ENCODE measurements at regions not wholly inside any gene's neighbourhood (a gene's known extent, or its start where the extent isn't known, plus 50 kb on each side); places are given as distances from the start of the nearest gene placed in this dataset.

- H3K9ac ChIP-seq: no peak overlapping the region
- H4K20me1 ChIP-seq (ENCODE audit: insufficient read depth): no peaks in the 10 kb centered on the region
- no peak overlapping the region for H2AFZ ChIP-seq (ENCODE audit: low read depth)
- no peaks in the 10 kb centered on the region for H3K4me1 ChIP-seq (ENCODE audit: low read depth, poor library complexity, severe bottlenecking)
- no peaks in the 10 kb centered on the region for H3K36me3 ChIP-seq (ENCODE audit: insufficient read depth)
- no peaks in the 10 kb centered on the region for H3K79me2 ChIP-seq (ENCODE audit: insufficient read depth, low read depth)
- H3K27ac ChIP-seq: no peak overlapping the region
- no peaks in the 10 kb centered on the region for H3K27me3 ChIP-seq (ENCODE audit: insufficient read depth, low read depth)
- no peak overlapping the region for H3K4me3 ChIP-seq (IDR thresholded peaks at IDR 0.05; ENCODE audit: insufficient read depth, low read depth, low read length)
- no peak for TF ChIP-seq CTCF (conservative IDR thresholded peaks at IDR 0.05; ENCODE audit: low read depth, low read length)
- H3K4me2 ChIP-seq: no peak overlapping the region
These were observed 624.2 kb downstream of the MTRR start for GRCh38 chr5:8493176-8493575.

GRCh38 chr5:8500426-8500825, 631.5 kb downstream of the MTRR start:
- Histone ChIP-seq H3K79me2 (ENCODE audit: insufficient read depth, low read depth) (no peaks in the 10 kb centered on the region), H3K27ac (no peak overlapping the region), H3K4me1 (ENCODE audit: low read depth, poor library complexity, severe bottlenecking) (no peaks in the 10 kb centered on the region), H3K4me2 (no peak overlapping the region), H3K27me3 (ENCODE audit: insufficient read depth, low read depth) (no peaks in the 10 kb centered on the region), H2AFZ (ENCODE audit: low read depth) (no peak overlapping the region), H3K9ac (no peak overlapping the region), H3K4me3 (IDR thresholded peaks at IDR 0.05; ENCODE audit: insufficient read depth, low read depth, low read length) (no peak overlapping the region), H4K20me1 (ENCODE audit: insufficient read depth) (no peaks in the 10 kb centered on the region), H3K36me3 (ENCODE audit: insufficient read depth) (no peaks in the 10 kb centered on the region)
- no peak for TF ChIP-seq CTCF (conservative IDR thresholded peaks at IDR 0.05; ENCODE audit: low read depth, low read length)

GRCh38 chr5:8505196-8505595, 636.2 kb downstream of the MTRR start:
- no peaks in the 10 kb centered on the region for H3K36me3 ChIP-seq (ENCODE audit: insufficient read depth)
- no peaks in the 10 kb centered on the region for H3K79me2 ChIP-seq (ENCODE audit: insufficient read depth, low read depth)
- H3K4me1 ChIP-seq (ENCODE audit: low read depth, poor library complexity, severe bottlenecking): no peaks in the 10 kb centered on the region
- no peaks in the 10 kb centered on the region for H3K27me3 ChIP-seq (ENCODE audit: insufficient read depth, low read depth)
- H3K27ac ChIP-seq: no peak overlapping the region
- H4K20me1 ChIP-seq (ENCODE audit: insufficient read depth): no peaks in the 10 kb centered on the region
- no peak for TF ChIP-seq CTCF (conservative IDR thresholded peaks at IDR 0.05; ENCODE audit: low read depth, low read length)
- H2AFZ ChIP-seq (ENCODE audit: low read depth): no peak overlapping the region
- H3K4me2 ChIP-seq: no peak overlapping the region
- H3K9ac ChIP-seq: no peak overlapping the region
- no peak overlapping the region for H3K4me3 ChIP-seq (IDR thresholded peaks at IDR 0.05; ENCODE audit: insufficient read depth, low read depth, low read length)

GRCh38 chr5:8508231-8508630, 639.3 kb downstream of the MTRR start:
- Histone ChIP-seq H3K27ac (no peak overlapping the region), H3K4me2 (no peak overlapping the region), H2AFZ (ENCODE audit: low read depth) (no peak overlapping the region), H3K9ac (no peak overlapping the region), H3K4me3 (IDR thresholded peaks at IDR 0.05; ENCODE audit: insufficient read depth, low read depth, low read length) (no peak overlapping the region), H3K27me3 (ENCODE audit: insufficient read depth, low read depth) (no peaks in the 10 kb centered on the region), H3K4me1 (ENCODE audit: low read depth, poor library complexity, severe bottlenecking) (no peaks in the 10 kb centered on the region), H3K79me2 (ENCODE audit: insufficient read depth, low read depth) (no peaks in the 10 kb centered on the region), H3K36me3 (ENCODE audit: insufficient read depth) (no peaks in the 10 kb centered on the region), H4K20me1 (ENCODE audit: insufficient read depth) (no peaks in the 10 kb centered on the region)
- TF ChIP-seq CTCF (conservative IDR thresholded peaks at IDR 0.05; ENCODE audit: low read depth, low read length): no peak

GRCh38 chr5:8516356-8516755, 647.4 kb downstream of the MTRR start:
- no peaks in the 10 kb centered on the region for H3K79me2 ChIP-seq (ENCODE audit: insufficient read depth, low read depth)
- H4K20me1 ChIP-seq (ENCODE audit: insufficient read depth): no peaks in the 10 kb centered on the region
- H3K27ac ChIP-seq: no peak overlapping the region
- no peak for TF ChIP-seq CTCF (conservative IDR thresholded peaks at IDR 0.05; ENCODE audit: low read depth, low read length)
- H3K4me1 ChIP-seq (ENCODE audit: low read depth, poor library complexity, severe bottlenecking): no peaks in the 10 kb centered on the region
- no peak overlapping the region for H2AFZ ChIP-seq (ENCODE audit: low read depth)
- H3K27me3 ChIP-seq (ENCODE audit: insufficient read depth, low read depth): no peaks in the 10 kb centered on the region
- no peak overlapping the region for H3K4me3 ChIP-seq (IDR thresholded peaks at IDR 0.05; ENCODE audit: insufficient read depth, low read depth, low read length)
- H3K9ac ChIP-seq: no peak overlapping the region
- no peak overlapping the region for H3K4me2 ChIP-seq
- no peaks in the 10 kb centered on the region for H3K36me3 ChIP-seq (ENCODE audit: insufficient read depth)

Measured in KMS-11 (cell line).